ENCODE measurements at regions not wholly inside any gene's neighbourhood (a gene's known extent, or its start where the extent isn't known, plus 50 kb on each side); places are given as distances from the start of the nearest gene placed in this dataset.

DNA sequence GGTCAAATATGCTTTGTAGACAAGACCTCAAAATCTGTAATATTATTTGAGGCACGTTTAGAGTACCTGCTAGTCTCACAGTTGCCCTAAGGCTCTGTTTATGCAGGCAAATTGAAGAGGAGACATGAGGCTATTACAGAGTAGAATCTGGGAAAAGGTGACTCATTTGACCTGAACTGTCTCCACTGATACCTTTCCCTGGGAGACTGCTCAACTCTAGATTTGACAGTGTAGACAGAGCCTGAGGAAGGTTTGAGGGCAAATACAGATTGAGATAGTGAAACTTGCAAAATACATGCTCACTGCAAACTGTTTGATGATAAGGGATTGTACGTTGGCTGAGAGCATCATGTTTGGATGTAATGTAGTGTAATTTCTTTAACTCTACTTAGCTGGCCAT is 1266.6 kb upstream of the CDH8 start:
- TF ChIP-seq, protein P1, sequence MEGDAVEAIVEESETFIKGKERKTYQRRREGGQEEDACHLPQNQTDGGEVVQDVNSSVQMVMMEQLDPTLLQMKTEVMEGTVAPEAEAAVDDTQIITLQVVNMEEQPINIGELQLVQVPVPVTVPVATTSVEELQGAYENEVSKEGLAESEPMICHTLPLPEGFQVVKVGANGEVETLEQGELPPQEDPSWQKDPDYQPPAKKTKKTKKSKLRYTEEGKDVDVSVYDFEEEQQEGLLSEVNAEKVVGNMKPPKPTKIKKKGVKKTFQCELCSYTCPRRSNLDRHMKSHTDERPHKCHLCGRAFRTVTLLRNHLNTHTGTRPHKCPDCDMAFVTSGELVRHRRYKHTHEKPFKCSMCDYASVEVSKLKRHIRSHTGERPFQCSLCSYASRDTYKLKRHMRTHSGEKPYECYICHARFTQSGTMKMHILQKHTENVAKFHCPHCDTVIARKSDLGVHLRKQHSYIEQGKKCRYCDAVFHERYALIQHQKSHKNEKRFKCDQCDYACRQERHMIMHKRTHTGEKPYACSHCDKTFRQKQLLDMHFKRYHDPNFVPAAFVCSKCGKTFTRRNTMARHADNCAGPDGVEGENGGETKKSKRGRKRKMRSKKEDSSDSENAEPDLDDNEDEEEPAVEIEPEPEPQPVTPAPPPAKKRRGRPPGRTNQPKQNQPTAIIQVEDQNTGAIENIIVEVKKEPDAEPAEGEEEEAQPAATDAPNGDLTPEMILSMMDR (IDR thresholded peaks at IDR 0.05; ENCODE audit: borderline replicate concordance, insufficient read depth, low read depth, low read length) = no peak
- H3K4me3 ChIP-seq (ENCODE audit: low read depth, low read length) = no peak overlapping the region

DNA sequence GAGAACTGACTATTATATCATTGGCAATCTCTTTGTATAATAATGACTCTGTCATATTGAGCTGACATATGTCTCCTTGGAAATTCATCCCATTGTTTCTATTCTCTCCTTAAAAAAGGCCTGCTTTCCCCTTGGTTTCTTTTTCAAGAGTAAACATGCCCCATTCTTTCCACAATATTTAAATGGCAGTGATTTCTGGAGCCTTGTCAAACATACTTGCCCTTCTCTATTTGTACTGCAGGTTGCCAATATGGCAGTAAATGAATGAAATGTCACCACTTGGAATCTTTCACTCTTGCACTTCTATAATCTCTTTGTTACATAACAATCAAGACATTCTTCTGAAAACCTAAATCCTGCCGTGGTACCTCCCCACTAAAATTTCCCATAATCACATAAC is 1265.1 kb upstream of the CDH8 start:
- TF ChIP-seq, protein P1 (IDR thresholded peaks at IDR 0.05; ENCODE audit: borderline replicate concordance, insufficient read depth, low read depth, low read length) = no peak
- H3K4me3 ChIP-seq (ENCODE audit: low read depth, low read length) = no peak overlapping the region

DNA sequence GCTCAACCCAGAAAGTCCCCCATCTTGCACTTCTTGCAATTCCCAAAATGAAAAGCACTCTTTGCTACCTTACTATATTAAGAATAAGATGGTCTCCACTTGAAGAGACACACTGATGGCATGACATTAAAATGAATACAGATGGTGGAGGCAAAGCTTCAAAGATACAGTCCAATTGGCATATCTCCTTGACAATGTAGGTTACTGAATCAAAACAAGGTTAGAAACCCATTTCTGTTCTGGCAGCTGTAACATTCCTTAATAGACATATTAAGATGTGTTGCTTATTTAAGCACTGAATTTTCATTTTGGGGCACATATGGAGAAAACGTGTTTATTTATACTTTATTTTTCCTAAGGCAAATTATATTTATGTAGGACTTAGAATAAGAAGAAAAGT is 1262.8 kb upstream of the CDH8 start:
- TF ChIP-seq, protein P1 (IDR thresholded peaks at IDR 0.05; ENCODE audit: borderline replicate concordance, insufficient read depth, low read depth, low read length) = no peak
- H3K4me3 ChIP-seq (ENCODE audit: low read depth, low read length) = no peak overlapping the region

DNA sequence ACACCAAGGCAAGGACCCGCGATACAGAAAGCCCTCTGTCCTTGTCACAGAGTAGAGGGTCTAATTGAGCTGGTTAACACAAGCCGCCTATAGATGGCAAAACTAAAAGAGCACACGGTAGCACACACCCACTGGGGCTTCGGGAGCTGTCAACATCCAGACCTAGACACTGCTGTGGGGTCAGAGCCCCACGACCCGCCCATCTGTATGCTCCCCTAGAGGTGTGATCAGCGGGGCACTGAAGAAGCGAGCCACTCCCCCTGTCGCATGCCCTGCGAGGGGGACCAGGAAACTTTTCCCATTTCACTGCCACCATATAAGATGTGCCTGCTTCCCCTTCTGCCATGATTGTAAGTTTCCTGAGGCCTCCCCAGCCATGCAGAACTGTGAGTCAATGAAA is 1255.8 kb upstream of the CDH8 start:
- TF ChIP-seq, protein P1 (IDR thresholded peaks at IDR 0.05; ENCODE audit: borderline replicate concordance, insufficient read depth, low read depth, low read length) = no peak
- no peak overlapping the region for H3K4me3 ChIP-seq (ENCODE audit: low read depth, low read length)

DNA sequence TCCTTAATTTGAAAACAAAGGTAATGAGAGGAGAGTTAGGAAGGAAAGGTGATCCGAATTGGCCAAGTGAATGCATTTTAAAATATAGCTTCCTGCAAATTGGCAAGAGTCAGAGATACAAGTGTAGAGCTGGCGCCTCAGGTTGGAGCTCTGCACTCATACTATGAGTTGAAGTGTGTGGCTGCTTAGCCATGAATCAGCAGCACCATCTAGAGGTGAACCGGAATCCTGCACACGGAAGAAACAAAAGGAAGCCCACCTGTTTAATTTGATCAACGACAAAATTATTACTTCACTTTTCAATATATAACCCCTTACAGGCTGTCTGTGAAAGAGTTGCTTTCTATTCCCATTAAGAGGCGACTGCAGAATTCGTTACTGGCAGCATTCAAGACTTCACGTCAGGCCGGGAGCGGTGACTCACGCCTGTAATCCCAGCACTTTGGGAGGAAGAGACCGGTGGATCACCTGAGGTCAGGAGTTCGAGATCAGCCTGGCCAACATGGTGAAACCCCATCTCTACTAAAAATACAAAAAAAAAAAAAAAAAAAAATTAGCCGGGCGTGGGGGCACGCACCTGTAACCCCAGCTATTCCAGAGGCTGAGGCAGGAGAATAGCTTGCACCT is 1253.7 kb upstream of the CDH8 start:
- TF ChIP-seq, protein P1 (IDR thresholded peaks at IDR 0.05; ENCODE audit: borderline replicate concordance, insufficient read depth, low read depth, low read length) = peak; percentile 70
- H3K4me3 ChIP-seq (ENCODE audit: low read depth, low read length) = no peak overlapping the region

DNA sequence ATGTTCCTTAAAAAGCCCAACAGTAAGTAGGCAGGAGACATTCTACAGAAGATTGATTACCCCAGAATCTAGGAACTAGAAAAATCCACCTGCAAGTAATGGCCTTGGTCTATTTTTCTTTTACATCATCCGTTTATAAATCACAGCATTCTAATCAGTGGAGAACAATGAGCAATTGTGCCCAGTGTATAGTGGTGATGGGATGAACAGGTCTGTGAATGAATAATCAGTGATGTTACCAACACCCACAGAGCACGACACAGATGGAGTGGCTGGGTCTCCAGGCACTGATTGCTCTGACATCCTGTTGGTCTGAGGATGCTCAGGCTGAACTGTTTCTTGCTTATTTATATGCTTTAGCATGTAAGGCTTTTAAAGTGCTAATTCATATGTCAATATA is 1251.2 kb upstream of the CDH8 start:
- no peak overlapping the region for H3K4me3 ChIP-seq (ENCODE audit: low read depth, low read length)
- TF ChIP-seq, protein P1 (IDR thresholded peaks at IDR 0.05; ENCODE audit: borderline replicate concordance, insufficient read depth, low read depth, low read length) = no peak

DNA sequence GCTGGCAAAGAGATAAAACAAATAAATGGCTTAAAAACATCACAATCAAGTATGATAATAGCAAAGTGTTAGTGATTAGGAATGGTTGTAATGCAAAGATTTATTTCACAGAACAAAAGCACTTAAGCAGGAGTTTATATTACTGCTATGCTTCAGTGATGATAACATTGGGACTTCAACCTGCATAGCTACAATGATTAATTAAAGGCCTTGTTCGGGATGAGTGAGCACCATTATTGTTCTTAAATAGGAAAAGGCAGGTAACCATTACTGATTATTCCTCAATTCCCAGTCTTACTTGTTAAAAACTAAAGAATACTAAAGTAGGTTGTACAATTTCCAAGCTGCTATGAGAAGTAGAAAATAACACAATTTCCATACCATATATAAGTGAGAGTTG is 1247.5 kb upstream of the CDH8 start:
- no peak overlapping the region for H3K4me3 ChIP-seq (ENCODE audit: low read depth, low read length)
- TF ChIP-seq, protein P1 (IDR thresholded peaks at IDR 0.05; ENCODE audit: borderline replicate concordance, insufficient read depth, low read depth, low read length) = no peak

Data from GM12875 (cell line).